Erythroblast (primary cell): ENCODE measurements at regions not wholly inside any gene's neighbourhood (a gene's known extent, or its start where the extent isn't known, plus 50 kb on each side); places are given as distances from the start of the nearest gene placed in this dataset.
A peak's percentile ranks its signal among the peaks of the same experiment; 100 is the strongest.

ENCODE experiments used
- DNase-seq, 2 experiments: peaks; one replicate each; lab custom pipeline; 2025; lab: John Stamatoyannopoulos, UW
- GATA1 ChIP-seq: IDR thresholded peaks from 2 replicates; pipeline ENCODE4 v1.6.1; 2011; ENCODE audit warnings: low read depth, mild to moderate bottlenecking, control low read depth, low read length, moderate library complexity
- POLR2A ChIP-seq: IDR thresholded peaks from 2 replicates; pipeline ENCODE4 v1.6.1; 2011; ENCODE audit warnings: mild to moderate bottlenecking, low read length

DNA sequence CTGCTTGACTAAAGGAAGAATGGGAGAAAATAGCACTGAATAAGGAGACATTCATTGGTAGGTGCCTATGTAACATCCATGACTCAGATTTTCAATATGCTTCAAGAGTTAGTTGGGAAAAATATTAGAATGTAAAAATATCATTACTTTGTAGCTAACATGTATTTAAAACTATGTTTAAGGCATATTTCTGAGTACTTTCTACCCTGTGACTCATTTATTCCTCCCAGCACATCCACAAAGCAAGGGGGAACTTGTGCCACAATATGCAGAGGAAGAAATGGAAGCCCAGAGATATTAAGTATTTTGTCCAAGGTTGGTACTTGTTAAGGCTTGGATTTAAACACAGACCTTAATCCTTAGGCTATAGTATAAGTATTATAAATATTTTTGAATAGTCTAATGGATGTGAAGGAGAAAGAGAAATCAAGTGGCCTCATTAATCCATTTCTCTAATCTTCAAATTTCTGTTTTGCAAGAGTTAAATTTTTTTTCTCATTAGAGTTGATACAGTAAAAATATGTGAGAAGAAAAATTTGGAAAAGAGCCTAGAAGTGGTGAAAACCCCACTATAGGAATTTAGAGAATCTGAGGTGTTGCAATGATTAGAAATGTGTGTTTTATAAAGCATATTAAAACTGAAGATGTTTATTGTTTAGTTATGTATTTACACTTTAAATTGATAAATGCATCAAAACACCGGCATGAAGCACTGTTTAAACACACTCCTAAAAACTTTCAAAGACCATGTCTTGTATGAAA is 149.3 kb upstream of the GYPA start:
- DNase-seq, result no peak

DNA sequence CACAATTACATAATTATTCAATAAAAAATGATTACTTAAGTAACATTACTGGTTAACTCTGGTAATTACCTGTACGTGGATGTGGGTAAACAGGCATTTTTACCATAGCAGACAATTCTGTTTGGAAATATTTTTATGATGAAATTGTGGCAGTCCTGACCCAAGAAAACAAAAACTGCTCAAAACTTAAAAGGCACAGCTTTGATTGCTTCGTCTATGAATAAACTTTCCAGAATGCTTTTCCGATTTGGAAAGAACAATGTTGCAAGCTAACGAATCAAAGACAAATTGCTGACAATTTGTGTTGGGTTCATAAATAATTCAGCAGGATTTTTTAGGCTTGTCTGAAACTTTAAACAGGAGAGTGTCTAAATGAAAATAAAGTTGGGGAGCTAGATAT is 150.6 kb upstream of the GYPA start:
- no peak for DNase-seq
- TF ChIP-seq GATA1 (no peak), POLR2A (no peak)

More for the DNA sequence above, 149.3 kb upstream of the GYPA start:
- TF ChIP-seq GATA1, result no peak
- TF ChIP-seq POLR2A, result no peak

DNA sequence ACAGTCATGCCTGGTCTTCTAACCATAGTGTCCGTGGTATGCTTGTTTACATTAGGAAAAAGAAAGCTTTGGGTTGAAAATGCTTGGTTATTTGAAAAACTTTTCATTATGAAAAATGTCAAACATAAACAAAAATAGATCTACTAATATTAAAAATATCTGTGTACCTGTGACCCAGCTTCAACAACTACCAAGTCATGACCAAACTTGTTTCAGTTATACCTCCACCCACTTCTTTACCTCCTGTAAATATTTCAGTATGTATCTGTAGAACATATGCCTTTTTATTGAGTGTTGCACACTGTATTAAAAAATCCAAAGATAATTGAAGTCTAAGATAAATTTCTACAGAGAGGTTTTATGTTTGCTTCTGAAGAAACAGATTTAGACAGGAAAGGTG is 153.7 kb upstream of the GYPA start:
- TF ChIP-seq GATA1 (no peak), POLR2A (no peak)
- no peak for DNase-seq

DNA sequence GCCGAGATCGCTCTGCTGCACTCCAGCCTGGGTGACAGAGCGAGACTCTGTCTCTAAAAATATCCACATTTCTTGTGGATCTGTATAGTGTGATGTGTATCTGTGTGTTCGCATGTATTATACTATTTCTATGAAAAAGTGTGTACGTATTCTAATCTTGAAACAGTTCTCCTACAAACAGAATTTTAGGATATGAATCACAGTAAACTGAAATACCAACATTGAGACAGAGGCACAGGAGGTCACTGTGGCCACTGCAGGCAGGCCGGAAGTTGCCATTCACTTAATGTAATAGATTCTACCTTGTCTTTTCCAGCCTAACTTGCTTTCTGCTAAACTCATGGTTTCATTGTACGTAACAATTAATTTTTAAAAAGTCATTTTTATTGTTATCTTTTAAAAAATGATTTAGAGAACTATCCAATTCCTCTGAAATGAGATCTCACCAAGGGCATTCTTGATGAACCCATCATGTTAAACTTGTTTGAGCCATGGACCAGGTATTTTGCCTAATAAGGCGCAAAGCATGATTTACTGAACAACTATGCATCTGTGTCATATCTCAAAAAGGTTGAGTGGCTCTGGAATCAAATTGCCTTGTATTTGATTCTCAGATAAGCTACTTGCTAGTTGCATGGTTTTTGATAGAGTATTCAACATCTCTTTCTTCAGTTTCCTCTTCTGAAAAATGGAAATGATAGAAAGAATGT is 154.9 kb upstream of the GYPA start:
- TF ChIP-seq GATA1, result no peak
- TF ChIP-seq POLR2A, result no peak
- DNase-seq, result no peak

DNA sequence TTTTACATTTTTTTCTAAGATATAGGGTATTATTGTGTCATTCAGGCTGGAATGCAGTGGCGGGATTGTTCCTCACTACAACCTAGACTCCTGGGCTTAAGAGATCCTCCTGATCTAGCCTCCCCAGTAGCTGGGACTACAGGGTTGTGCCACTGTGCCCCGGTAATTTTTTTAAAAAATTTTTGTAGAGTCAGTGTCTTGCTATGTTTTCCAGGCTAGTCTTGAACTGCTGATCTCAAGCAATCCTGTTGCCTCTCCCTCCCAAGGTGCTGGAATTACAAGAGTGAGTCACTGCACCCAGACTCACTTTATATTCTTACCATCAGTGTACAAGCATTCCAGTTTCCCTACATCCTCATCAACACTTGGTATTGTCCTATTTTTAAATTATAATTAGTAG is 156.4 kb upstream of the GYPA start:
- no peak for TF ChIP-seq GATA1
- TF ChIP-seq POLR2A, result no peak
- DNase-seq, result no peak

DNA sequence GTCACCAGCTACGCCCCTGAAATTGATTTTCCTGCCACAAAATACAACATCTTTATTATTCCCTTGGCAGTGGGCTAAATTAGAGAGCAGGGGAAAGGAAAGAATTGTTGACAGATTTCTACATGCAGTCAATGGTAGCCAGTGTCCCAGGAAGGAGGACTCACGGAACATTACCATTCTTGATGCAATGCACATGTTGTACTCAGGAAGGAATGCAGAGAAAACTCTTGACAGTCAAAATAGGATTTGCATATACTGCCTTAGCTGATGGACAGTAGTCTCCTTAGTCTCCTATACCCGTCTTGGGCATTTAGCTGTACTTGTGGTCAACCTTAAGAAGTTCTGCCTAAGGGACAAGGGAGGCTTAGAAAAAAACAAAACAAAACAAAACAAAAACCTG is 158.0 kb upstream of the GYPA start:
- TF ChIP-seq GATA1 (no peak), POLR2A (no peak)
- DNase-seq, result no peak

DNA sequence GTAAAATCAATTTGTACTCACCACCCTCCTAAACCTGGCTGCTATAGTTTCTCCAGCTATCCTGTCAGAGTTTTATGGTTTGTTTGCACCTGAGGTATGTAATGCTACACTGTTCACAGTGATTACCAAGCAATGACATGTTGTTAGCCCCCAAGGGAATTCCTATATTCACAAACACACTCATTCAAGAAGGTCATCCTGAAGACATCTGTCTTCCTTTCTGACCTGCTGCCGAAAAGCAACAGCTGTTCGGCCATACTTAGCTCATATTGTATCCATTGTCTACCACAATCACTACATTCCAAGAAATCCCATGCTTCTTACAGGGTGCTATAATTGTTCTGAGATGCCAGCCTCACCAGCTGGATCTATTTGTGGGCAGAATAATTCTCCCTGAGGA is 160.1 kb upstream of the GYPA start:
- no peak for DNase-seq
- TF ChIP-seq GATA1 (no peak), POLR2A (no peak)

DNA sequence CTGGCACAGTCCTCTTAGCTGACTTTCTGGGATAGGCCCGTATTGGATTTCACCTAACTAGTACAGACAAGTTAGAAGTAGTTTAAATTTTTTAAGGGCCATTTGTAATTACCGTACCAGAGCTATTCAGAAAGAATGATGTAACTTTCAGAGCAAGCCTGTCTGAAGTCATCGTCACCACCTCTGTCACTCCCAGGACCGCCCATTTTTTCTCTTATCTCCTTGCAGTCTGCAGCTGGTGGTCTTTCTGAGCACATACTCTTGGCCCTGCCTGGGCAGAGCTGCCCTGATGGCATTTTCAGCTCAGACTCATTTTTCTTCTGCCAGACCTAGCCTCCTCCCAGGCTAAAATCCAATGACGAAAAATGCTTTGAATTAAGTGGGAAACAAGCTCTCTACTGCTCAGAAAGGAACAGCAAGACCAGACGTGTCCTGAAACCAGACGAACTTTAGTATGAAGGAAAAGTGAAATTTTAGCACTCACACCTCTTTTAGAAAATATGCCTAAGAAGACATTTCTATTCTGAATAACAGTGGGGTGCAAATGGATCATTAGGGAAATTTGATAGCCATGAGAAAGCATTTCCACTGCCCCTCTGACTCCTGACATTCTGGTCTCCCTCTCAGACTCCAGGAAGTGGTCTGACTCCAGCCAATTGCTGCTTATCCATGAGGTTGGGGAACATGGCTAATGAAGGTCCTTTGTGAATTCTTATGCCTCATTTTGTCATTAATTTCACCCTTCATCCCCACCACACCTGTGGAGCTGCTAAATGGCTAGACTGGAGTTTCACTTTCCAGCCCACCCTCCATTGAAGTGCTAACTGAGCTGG is 162.4 kb upstream of the GYPA start:
- peak; percentile 32 to 70 for DNase-seq
- TF ChIP-seq GATA1, result no peak
- no peak for TF ChIP-seq POLR2A

DNA sequence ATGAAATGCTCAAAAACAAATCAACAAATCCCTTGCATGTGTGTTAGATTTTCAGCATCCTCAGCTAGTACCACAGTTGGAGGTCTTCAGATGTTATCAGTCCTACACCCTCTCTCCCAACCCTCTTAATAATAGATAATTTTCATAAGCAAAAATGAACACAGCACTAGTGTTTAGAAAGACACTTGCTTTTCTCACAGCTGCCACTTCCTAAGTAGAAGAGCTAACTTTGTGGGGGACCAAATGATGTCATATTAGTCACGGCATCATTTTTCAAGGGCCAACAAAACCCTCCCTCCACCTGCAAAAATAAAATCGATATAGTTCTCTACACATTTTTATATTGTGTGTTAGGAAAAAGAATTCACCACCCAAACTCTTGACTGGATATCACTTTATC is 163.5 kb upstream of the GYPA start:
- TF ChIP-seq POLR2A (no peak), GATA1 (no peak)
- no peak for DNase-seq

DNA sequence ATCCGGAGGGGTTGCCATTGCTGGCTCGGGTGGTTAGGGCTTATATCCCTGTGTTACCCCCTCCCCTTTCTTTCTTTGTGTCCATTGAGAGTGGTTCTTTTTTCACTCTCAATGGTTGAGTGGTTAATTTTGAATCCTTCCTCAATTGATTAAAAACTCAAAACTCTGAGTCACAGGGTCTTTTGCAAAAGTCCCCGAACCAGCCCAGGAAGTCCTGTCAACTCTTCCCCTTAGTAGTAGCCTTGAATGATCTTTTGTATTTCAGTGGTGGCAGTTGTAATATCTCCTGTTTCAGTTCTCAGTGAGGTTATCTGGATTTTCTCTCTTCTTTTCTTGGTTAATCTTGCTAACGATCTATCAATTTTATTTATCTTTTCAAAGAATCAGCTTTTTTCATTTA is 170.0 kb upstream of the GYPA start:
- DNase-seq, result no peak
- no peak for TF ChIP-seq POLR2A
- TF ChIP-seq GATA1, result no peak

DNA sequence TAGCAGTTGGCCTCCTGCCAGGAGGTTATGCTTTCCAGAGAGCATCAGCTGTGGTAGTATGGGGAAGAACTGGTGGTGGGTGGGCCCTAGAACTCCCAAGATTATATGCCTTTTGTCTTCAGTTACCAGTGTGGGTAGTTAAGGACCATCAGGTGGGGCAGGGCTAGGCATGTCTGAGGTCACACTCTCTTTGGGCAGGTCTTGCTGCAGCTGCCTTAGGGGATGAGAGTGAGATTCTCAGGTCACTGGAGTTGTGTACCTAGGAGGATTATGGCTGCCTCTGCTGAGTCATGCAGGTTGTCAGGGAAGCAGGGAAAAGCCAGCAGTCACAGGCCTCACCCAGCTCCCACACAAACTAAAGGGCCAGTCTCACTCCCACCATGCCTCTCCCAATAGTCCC is 172.9 kb upstream of the GYPA start:
- DNase-seq, result no peak

DNA sequence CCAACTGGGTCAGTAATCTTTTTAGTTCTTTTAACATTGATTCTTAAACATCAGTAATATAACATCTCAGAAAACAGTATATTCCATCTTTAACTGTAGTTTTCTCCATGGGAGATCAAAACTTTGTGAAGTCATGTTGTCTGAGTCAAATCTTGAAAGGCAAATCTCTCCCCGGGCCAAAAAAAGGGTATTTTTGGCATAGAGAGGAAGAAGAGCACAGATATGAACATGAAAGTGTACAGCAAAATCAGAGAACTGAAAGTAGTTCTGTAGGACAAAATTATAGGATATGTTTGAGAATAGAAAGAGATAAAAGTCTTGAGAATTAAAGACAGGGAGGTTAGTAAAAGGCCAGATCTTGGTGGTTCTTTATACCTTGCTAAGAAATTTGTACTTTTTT is 176.4 kb upstream of the GYPA start:
- no peak for TF ChIP-seq GATA1
- no peak for TF ChIP-seq POLR2A
- DNase-seq, result no peak

More for the DNA sequence above, 172.9 kb upstream of the GYPA start:
- TF ChIP-seq POLR2A (no peak), GATA1 (no peak)

DNA sequence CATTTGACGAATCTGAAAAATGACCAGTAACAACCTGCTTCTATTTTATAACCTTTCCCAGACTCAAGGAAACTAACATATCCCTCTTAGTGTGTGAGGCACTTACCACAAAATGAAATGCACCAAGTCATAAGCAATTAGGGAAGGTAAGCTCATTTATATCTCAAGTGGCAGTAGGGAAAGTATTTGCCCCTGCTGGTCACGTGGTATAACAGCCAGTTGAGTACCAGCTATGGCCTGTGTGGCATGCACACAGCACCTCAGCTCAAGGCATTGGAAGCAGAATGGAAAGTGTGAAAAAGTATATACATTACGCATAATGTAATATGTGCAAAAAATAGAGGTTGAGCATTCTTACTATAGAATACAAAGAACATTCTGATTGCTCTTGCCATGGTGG is 178.3 kb upstream of the GYPA start:
- DNase-seq, result no peak
- TF ChIP-seq POLR2A (no peak), GATA1 (no peak)

DNA sequence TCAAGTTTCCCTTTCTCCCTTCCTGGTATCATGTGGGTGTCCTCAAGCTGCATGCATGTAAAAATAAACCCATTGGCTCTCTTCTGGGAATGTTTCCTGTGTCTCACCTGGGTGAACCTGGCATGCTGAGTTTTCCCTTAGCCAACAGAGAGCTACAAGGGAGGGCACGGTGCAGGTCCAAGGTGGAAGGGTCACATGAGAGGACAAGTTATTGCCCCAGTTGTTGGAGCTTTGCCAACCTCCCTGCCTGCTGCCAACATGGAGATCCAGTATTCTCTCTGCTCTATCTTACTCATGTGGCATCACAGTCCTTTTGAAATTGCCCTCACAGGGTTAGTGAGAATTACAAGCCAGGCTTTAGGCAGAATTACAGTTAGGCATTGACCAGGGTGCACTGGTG is 196.1 kb upstream of the GYPA start:
- TF ChIP-seq POLR2A (no peak), GATA1 (no peak)

More for the DNA sequence above, 196.1 kb upstream of the GYPA start:
- DNase-seq, result no peak
